ENCODE measurements at regions not wholly inside any gene's neighbourhood (a gene's known extent, or its start where the extent isn't known, plus 50 kb on each side); places are given as distances from the start of the nearest gene placed in this dataset.
"Not testable (repeated sequence)": the region's sequence is repeated elsewhere in the genome, so short reads cannot be mapped to it uniquely, and the experiment has no call there.

DNA sequence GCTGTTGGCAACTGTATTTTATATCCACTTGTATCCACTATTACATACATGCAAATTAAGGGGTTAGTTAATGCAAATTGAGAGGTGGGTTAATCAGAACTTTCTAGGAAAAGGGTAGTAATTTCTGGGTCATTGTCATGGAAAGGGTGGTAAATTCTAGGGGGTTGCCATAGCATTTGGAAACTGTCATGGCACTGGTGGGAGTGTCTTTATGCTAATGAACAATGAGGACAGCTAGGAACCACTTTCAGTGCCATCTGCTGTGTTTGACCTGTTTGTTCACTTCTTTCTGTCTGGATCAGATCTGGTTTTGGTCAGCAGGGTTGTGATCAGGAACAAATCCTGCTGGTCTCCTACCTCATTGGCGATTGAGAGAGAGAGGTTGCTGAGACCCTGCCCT lies 283.3 kb upstream of the PRKCQ start:
- peak; percentile 8 for DNase-seq

- DNase-seq: no peak
These were observed 270.4 kb upstream of the PRKCQ start for GRCh38 chr10:6850452-6850851.

GRCh38 chr10:6847561-6847960 lies 267.5 kb upstream of the PRKCQ start:
- DNase-seq: no peak

DNA sequence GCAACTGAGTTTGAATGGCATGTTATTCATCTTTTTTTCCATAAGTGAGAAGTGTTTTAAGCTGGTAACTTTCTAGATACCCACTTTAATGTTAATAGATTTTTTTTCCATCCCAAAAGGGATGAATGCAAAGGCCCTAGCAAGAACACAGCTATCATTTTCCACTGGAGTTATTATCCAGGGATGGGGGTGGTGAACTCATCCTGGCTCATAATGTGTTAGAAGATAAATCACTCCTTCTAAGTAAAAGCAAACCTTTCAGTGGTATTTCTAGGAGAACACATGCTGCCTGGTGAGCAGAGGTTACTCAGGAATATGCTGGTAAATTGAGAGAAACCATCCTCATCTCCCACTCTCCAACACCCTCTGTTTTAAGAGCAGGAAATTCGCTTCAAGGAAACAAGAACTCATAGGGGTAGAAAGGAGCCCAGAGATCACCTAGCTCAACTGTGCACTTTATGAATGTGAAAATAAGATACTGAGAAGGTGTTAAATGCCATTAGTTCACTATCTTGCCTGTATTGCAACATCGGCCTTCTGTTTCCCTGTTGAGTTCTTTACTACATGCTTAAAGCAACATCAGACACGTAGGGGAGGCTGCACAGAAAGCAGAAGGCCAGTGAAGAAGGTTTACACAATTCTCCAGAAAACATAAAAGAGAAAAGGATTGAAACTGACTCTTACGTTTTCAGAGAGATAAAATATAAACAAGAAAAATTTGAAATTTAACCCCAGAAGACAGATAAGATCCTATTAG lies 264.0 kb upstream of the PRKCQ start:
- no peak for DNase-seq

DNA sequence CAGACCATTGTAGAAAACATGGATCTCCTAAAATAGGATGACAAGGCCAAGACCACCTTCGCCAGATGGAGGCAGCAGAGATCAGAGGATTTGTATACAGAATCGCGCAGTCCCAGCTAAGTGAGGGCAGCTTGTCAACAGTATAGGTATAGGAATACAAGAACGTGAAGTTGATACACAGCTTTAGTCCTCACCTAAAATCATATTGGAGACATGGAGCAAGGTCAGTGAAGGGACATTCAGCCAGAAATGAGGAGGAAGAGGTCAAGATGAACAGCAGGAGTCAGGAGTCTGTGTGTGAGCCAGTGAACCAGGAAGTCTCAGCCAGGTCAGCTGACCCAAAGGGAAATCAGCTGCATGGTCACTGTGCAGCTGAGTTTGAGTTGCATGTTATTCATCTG lies 263.4 kb upstream of the PRKCQ start:
- no peak for DNase-seq

GRCh38 chr10:6842722-6843121 lies 262.6 kb upstream of the PRKCQ start:
- no peak for DNase-seq

DNA sequence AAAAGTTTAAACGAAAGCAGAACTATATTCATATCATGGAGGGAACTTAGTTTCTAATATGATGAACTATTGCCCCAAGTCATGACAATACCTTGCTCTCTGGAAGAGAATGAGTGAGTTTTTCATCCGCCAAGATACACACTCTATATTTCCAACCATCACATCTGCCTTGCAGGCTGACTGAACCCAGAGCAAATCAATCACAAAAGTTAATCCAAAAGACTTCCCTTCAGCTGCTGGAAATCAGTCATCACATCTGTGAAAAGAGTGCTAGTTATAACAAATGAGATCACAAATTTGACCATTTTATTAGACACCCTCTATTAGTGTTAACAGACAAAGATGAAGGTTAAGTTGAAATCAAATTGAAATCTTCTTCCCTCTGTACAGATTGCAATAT lies 261.7 kb upstream of the PRKCQ start:
- no peak for DNase-seq

- DNase-seq: no peak
These were observed 260.7 kb upstream of the PRKCQ start for GRCh38 chr10:6840766-6841165.

DNA sequence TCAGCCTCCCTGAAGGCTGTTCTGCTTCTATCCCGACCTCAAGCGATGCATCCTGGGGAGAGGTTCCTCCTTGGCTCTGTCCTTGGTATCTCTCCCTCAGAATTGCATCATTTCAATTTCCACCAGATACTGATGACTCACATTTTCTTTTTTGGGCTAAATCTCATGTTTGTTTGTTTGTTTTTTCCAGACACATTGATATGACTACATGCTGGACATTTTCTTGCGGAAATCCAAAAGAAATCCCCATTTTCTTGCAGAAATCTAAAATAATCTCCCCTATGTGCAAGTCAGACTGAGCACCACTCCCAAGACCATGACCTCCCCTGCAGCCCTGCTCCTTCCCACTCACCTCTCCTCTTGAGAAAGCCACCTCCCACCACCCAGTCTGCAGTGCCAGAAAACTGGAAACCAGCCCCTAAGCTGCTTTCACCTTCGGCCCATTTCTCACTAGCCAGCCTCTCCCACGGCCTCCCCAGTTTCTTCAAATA lies 260.2 kb upstream of the PRKCQ start:
- DNase-seq: no peak

DNA sequence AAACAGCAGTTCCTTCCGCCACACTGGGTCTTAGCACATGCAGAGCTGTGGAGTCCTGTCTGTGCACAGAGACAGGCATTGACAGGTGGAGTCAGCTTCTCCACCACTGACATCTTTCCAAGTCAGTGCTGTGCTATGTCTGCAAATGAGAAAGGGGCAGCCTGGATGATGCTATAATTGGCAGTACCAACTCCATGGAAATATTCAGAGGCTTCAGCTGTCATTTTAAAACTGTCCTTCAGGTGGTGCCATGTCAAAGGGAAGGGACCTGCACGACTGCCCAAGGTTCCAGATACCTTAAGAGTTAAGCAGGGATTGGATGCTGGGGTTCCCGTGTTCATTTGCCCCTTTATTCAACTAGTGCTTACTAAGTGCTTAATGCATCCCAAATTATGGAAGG lies 258.0 kb upstream of the PRKCQ start:
- DNase-seq: no peak

GRCh38 chr10:6833458-6834011 lies 253.5 kb upstream of the PRKCQ start:
- no peak for DNase-seq

- DNase-seq: not testable (repeated sequence)
These were observed 250.9 kb upstream of the PRKCQ start for GRCh38 chr10:6830981-6831380.

DNA sequence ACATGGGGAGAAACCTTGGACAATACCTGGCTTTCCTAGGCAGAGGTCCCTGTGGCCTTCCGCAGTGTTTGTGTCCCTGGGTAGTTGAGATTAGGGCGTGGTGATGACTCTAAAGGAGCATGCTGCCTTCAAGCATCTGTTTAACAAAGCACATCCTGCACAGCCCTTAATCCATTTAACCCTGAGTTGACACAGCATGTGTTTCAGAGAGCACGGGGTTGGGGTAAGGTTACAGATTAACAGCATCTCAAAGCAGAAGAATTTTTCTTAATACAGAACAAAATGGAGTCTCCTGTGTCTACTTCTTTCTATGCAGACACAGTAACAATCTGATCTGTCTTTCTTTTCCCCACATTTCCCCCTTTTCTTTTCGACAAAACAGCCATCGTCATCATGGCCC lies 244.7 kb upstream of the PRKCQ start:
- DNase-seq: not testable (repeated sequence)

- DNase-seq: no peak
These were observed 243.7 kb upstream of the PRKCQ start for GRCh38 chr10:6823770-6824169.

GRCh38 chr10:6819301-6819700 lies 239.2 kb upstream of the PRKCQ start:
- DNase-seq: no peak

GRCh38 chr10:6817770-6818169 lies 237.7 kb upstream of the PRKCQ start:
- peak; percentile 14 for DNase-seq

DNA sequence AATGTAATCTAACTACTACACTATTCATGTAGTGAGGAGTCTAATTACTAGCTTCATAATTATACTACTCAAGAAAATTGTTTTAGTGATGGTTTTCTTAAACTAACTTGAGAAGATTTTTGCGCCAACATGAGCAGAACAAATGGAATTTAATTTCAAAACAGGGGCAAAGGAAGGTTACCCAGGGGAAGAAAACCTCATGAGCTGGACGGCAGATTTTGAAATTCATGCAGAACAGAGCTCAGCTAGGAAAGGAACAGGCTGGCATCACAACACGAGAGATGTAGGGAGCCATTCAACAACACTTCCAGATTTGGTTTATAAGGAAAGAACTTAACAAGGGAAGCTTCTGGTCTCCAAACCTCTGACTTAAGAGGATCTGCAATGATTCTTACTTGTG lies 235.3 kb upstream of the PRKCQ start:
- no peak for DNase-seq

GRCh38 chr10:6813856-6814255 lies 233.8 kb upstream of the PRKCQ start:
- no peak for DNase-seq

GRCh38 chr10:6813306-6813705 lies 233.2 kb upstream of the PRKCQ start:
- no peak for DNase-seq

DNA sequence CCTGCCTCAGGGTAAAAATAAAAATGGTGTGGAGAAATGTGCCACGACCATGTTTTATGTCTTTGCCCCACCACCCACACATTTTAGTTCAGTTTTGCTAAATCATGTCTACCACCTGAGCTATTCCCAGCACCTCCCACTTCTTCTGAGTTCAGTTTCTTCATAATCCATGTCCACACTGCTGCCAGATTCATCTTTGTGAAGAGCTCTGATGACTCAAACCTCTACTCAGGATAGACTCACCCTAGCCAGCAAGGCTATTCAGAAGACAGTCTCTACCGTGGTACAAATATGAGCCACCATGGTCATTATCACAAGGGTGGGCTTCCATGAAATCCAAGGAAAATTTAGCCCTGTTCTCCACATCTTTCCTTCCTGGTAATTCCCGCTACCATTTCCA lies 231.1 kb upstream of the PRKCQ start:
- DNase-seq: no peak

DNA sequence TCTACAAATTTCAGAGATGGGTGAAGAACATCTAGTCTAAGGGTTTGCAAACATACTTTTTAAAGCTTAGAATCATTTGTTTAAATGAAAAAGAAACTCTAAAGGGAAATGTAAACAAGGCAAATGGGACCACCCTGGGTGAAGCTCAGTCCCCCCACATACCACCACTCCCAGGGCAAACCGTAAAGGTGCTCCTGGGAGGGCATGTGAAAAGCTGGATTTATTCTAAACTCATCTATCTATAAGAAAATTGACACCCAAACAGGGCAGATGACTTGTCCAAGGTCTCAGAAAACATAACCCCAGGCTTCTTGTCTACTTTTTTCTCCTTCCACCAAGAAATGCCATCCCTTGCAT lies 223.3 kb upstream of the PRKCQ start:
- no peak for DNase-seq

- DNase-seq: no peak
These were observed 222.8 kb upstream of the PRKCQ start for GRCh38 chr10:6802759-6803426.

GRCh38 chr10:6796231-6796630 lies 216.2 kb upstream of the PRKCQ start:
- DNase-seq: no peak

DNA sequence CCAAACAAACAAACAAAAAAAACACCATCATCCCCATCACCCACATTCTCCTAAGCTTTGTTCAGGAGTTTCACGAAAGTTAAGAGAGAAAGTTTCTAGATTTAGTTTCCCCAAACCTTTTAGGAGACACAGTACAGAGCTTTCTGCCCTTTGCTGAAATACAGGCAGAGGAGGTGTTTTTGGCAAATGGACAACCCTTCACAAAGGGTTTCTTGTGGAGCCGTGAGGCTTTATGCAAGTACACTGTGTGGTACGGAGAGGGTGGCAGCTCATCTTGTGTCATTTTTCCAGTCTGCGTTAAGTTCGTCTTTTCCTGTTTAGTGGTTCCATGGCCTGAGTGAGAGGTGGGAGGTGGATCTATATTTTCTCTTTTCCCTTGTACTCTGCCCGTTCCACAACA lies 215.5 kb upstream of the PRKCQ start:
- no peak for DNase-seq

All from NCI-H526 treated with DMSO at 0.1 percent for 48 hours (cell line).